Uterus (tissue), 3 donors: ENCODE measurements at regions not wholly inside any gene's neighbourhood (a gene's known extent, or its start where the extent isn't known, plus 50 kb on each side); places are given as distances from the start of the nearest gene placed in this dataset.

Experiments
- DNase-seq, 2 donors: peaks; one replicate each; pipeline ENCODE4 v3.0.0-alpha.2; 2019 to 2020
- H3K27ac ChIP-seq, 2 donors: fragments of 200-600 bp; sonication (generic); 1 replicate in 1 of 2; 2 replicates in 1 of 2; pipeline ENCODE4 v1.5.1; 2016 to 2018
- H3K27me3 ChIP-seq, 2 donors: fragments of 200-600 bp; sonication (generic); one replicate each; pipeline ENCODE4 v1.5.1; 2018 to 2019; ENCODE audit warnings: control low read depth in 1 of 2
- H3K36me3 ChIP-seq, 2 donors: fragments of 200-600 bp; sonication (generic); one replicate each; pipeline ENCODE4 v1.5.1; 2019; ENCODE audit warnings: control low read depth in 1 of 2
- H3K4me1 ChIP-seq, 2 donors: fragments of 200-600 bp; sonication (generic); one replicate each; pipeline ENCODE4 v1.5.1; 2018 to 2019; ENCODE audit warnings: control low read depth in 1 of 2
- H3K4me3 ChIP-seq, 2 donors: fragments of 200-600 bp; sonication (generic); 1 replicate in 1 of 2; 2 replicates in 1 of 2; pipeline ENCODE4 v1.5.1; 2018 to 2019; ENCODE audit warnings: mild to moderate bottlenecking in 1 of 2
- H3K9me3 ChIP-seq, 2 donors: fragments of 200-600 bp; sonication (generic); one replicate each; pipeline ENCODE4 v1.5.1; 2019; ENCODE audit warnings: control low read depth in 1 of 2
- CTCF ChIP-seq, 4 experiments: fragments of 200-600 bp in 2 of 4; fragments of 450-650 bp in 2 of 4; sonication (generic) in 2 of 4; IDR thresholded peaks; one replicate each; pipeline ENCODE4 v1.5.1; 2016 to 2019; ENCODE audit warnings: antibody characterized with exemption in 4 of 4, mild to moderate bottlenecking in 2 of 4, moderate library complexity in 1 of 4
- POLR2A ChIP-seq, 2 donors: fragments of 450-650 bp; IDR thresholded peaks; one replicate each; pipeline ENCODE4 v1.6.1; 2016; ENCODE audit warnings: antibody characterized with exemption in 2 of 2, mild to moderate bottlenecking in 1 of 2, moderate library complexity in 1 of 2
- intact Hi-C: fragments of 100-400 bp; cut with DNase I; formaldehyde crosslinking; loops from one replicate; pipeline ENCODE4 v1.15.1; 2023; ENCODE audit warnings: low total_unique reads
- donor health status: DM: yes; HTN: yes; CAD: no.

- no peak for DNase-seq
- intact Hi-C loops: no loop called here
- H3K4me1 ChIP-seq: no peaks in the 10 kb centered on the region
- no peaks in the 10 kb centered on the region for H3K9me3 ChIP-seq
- no peaks in the 10 kb centered on the region for H3K27me3 ChIP-seq
- no peak overlapping the region for H3K27ac ChIP-seq
- H3K4me3 ChIP-seq: no peak overlapping the region
- TF ChIP-seq CTCF (IDR thresholded peaks at IDR 0.05) (no peak), POLR2A (IDR thresholded peaks at IDR 0.05) (no peak)
- H3K36me3 ChIP-seq: no peaks in the 10 kb centered on the region
Measured at GRCh38 chr5:117809251-117809650, 1179.1 kb downstream of the DTWD2 start.

GRCh38 chr5:117805058-117805457 lies 1183.3 kb downstream of the DTWD2 start:
- intact Hi-C loops: no loop called here
- DNase-seq: no peak
- no peaks in the 10 kb centered on the region for H3K27me3 ChIP-seq
- no peaks in the 10 kb centered on the region for H3K36me3 ChIP-seq
- no peaks in the 10 kb centered on the region for H3K9me3 ChIP-seq
- no peak overlapping the region for H3K4me3 ChIP-seq
- H3K27ac ChIP-seq: no peak overlapping the region
- no peaks in the 10 kb centered on the region for H3K4me1 ChIP-seq
- TF ChIP-seq CTCF (IDR thresholded peaks at IDR 0.05) (no peak), POLR2A (IDR thresholded peaks at IDR 0.05) (no peak)

GRCh38 chr5:117803533-117803932 lies 1184.8 kb downstream of the DTWD2 start:
- no peak for DNase-seq
- Histone ChIP-seq H3K4me3 (no peak overlapping the region), H3K36me3 (no peaks in the 10 kb centered on the region), H3K4me1 (no peaks in the 10 kb centered on the region), H3K27ac (no peak overlapping the region), H3K27me3 (no peaks in the 10 kb centered on the region), H3K9me3 (no peaks in the 10 kb centered on the region)
- intact Hi-C loops: no loop called here
- TF ChIP-seq CTCF (IDR thresholded peaks at IDR 0.05) (no peak), POLR2A (IDR thresholded peaks at IDR 0.05) (no peak)

DNA sequence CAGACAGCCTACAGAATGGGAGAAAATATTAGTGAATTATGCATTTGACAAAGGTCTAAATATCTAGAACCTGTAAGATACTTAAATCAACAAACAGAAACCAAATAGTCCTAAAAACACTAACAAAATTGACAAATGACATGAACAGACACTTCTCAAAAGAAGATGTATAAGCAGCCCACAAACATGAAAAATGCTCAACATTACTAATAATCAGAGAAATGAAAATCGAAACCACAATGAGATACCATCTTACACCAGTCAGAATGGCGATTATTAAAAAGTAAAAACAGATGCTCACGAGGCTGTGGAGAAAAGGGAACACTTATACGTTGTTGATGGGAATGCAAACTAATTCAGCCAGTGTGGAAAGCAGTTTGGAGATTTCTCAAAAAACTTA lies 1186.8 kb downstream of the DTWD2 start:
- H3K27me3 ChIP-seq: no peaks in the 10 kb centered on the region
- intact Hi-C loops: no loop called here
- no peak for TF ChIP-seq CTCF (IDR thresholded peaks at IDR 0.05)
- no peak for TF ChIP-seq POLR2A (IDR thresholded peaks at IDR 0.05)
- no peak for DNase-seq
- H3K36me3 ChIP-seq: no peaks in the 10 kb centered on the region
- H3K9me3 ChIP-seq: no peaks in the 10 kb centered on the region
- no peak overlapping the region for H3K27ac ChIP-seq
- no peaks in the 10 kb centered on the region for H3K4me1 ChIP-seq
- H3K4me3 ChIP-seq: no peak overlapping the region

GRCh38 chr5:117800261-117800660 lies 1188.1 kb downstream of the DTWD2 start:
- no peak for TF ChIP-seq POLR2A (IDR thresholded peaks at IDR 0.05)
- no peak for DNase-seq
- no peak overlapping the region for H3K27ac ChIP-seq
- H3K27me3 ChIP-seq: no peaks in the 10 kb centered on the region
- no peak overlapping the region for H3K4me3 ChIP-seq
- no peaks in the 10 kb centered on the region for H3K36me3 ChIP-seq
- H3K4me1 ChIP-seq: no peaks in the 10 kb centered on the region
- H3K9me3 ChIP-seq: no peaks in the 10 kb centered on the region
- intact Hi-C loops: no loop called here

GRCh38 chr5:117794847-117795246 lies 1193.5 kb downstream of the DTWD2 start:
- H3K4me3 ChIP-seq: no peak overlapping the region
- intact Hi-C loops: no loop called here
- no peaks in the 10 kb centered on the region for H3K36me3 ChIP-seq
- no peak overlapping the region for H3K27ac ChIP-seq
- no peaks in the 10 kb centered on the region for H3K27me3 ChIP-seq
- no peak for DNase-seq
- H3K9me3 ChIP-seq: no peaks in the 10 kb centered on the region
- TF ChIP-seq CTCF (IDR thresholded peaks at IDR 0.05) (no peak), POLR2A (IDR thresholded peaks at IDR 0.05) (no peak)
- H3K4me1 ChIP-seq: no peaks in the 10 kb centered on the region
